CD4-positive, alpha-beta T cell treated with Interleukin-6 at 100 ng/mL for 8 hours (primary cell): ENCODE measurements at regions not wholly inside any gene's neighbourhood (a gene's known extent, or its start where the extent isn't known, plus 50 kb on each side); places are given as distances from the start of the nearest gene placed in this dataset.
A peak's percentile ranks its signal among the peaks of the same experiment; 100 is the strongest.
"Not testable (repeated sequence)": the region's sequence is repeated elsewhere in the genome, so short reads cannot be mapped to it uniquely, and the experiment has no call there.

Source experiments
- DNase-seq: peaks from one replicate; pipeline ENCODE4 v3.0.0-alpha.2; 2020; ENCODE audit warnings: mixed read lengths, low spot score

GRCh38 chr7:66458991-66459390 lies 169.7 kb upstream of the KCTD7 start:
- DNase-seq = not testable (repeated sequence)

- not testable (repeated sequence) for DNase-seq
Observed at GRCh38 chr7:66459783-66460413, 168.8 kb upstream of the KCTD7 start.

GRCh38 chr7:66460921-66461361 lies 167.7 kb upstream of the KCTD7 start:
- no peak for DNase-seq

GRCh38 chr7:66461397-66461796 lies 167.3 kb upstream of the KCTD7 start:
- DNase-seq = not testable (repeated sequence)

DNA sequence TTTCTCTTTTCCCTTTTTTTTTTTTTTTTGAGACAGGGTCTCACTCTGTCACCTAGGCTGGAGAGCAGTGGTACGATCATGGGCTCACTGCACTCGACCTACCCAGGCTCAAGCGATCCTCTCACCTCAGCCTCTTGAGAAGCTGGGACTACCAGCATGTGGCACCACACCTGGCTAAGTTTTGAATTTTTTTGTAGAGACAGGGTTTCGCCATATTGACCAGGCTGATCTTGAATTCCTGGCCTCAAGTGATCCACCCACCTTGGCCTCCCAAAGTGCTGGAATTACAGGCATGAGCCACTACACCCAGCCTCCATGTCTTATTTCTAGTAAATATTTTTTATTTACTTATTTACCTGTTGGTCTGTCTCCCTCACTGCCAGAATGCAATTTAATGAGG lies 165.8 kb upstream of the KCTD7 start:
- DNase-seq = not testable (repeated sequence)

- no peak for DNase-seq
Observed at GRCh38 chr7:66464059-66464458, 164.6 kb upstream of the KCTD7 start.

DNA sequence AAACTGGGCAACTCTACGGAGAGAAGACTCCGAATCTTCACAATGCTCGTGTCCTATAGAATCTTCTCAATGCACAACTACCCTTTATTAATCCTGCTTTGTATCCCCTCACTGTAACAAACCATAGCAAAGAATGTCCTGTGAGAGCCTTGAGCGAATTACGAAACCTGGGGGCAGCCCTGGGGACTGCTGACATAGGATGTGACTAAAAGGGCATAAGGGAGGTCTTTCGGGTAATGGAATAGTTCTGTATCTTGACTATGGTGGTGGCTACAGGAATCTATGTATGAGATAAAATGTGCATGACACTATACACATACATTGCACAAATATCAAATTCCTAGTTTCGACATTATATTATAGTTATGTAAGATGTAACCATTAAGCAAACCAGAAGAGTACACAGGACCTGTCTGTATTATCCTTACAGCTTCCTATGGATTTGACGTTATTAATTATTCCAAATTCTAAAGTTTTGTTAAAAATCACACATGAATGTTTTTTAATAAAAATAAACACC lies 162.5 kb upstream of the KCTD7 start:
- no peak for DNase-seq

GRCh38 chr7:66467887-66468286 lies 160.8 kb upstream of the KCTD7 start:
- no peak for DNase-seq

DNA sequence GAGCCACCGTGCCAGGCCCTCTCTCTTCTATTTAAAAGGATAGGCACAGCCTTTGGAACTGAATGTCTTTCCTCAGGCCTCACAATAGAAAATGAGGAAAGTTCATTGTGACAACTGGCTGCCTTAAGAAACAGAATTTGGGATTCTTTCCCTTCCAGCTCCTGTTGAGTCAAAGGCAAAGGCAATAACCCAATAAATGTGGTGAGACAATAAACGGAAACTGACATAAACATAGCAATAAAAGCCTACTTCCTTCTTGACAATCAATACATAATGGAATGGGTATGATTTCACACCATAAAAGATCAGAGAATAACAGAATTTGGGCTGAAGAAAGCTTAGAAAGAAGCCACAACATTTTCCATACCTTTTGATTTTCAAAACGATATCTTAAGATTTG lies 155.6 kb upstream of the KCTD7 start:
- not testable (repeated sequence) for DNase-seq

- DNase-seq = no peak
Observed at GRCh38 chr7:66474441-66474840, 154.2 kb upstream of the KCTD7 start.

DNA sequence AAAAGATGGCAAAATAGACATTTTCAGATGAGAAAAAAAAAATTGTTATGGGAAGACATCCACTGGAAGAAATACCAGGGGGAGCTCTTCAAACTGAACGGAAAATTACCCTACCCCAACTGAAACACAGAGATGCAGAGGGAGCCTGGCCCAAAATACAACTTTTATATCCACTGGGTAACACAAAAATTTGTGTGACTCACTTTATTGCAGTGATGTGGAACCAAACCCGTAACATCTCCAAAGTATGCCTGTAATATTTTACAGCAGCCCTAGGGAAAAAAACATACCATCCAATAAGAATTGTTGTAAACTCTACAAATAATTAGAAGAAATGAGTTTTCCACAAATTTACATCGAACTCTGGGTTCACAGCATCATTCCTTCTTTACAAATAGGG lies 152.6 kb upstream of the KCTD7 start:
- DNase-seq = not testable (repeated sequence)

DNA sequence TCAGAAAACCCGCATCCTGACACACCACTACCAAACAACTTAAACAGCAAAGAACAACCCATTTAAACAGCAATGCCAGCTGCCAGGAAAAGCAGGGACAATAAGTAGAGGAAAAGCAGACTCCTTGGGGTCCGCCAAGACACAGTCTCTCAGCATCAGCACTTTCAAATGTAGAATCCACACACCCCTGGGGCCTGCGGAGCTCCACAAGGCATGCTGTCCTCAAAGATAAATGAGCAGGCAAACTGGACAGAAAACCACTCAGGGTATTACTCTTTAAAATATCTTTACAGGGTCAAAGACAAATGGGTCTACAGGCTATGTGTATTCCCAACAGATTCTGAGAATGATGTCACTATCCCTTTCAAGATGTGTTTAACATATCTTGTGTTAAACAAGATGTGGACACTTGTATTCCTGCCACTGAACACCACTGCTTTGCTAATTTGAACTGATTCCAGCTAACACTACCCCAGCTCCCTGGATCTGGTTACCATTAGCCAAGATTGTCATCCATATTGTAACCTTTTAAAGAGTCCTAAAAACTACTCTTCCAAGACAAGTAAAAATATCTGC lies 150.8 kb upstream of the KCTD7 start:
- DNase-seq = not testable (repeated sequence)

GRCh38 chr7:66481229-66481628 lies 147.5 kb upstream of the KCTD7 start:
- DNase-seq = not testable (repeated sequence)

- DNase-seq = not testable (repeated sequence)
Observed at GRCh38 chr7:66489065-66489464, 139.6 kb upstream of the KCTD7 start.

DNA sequence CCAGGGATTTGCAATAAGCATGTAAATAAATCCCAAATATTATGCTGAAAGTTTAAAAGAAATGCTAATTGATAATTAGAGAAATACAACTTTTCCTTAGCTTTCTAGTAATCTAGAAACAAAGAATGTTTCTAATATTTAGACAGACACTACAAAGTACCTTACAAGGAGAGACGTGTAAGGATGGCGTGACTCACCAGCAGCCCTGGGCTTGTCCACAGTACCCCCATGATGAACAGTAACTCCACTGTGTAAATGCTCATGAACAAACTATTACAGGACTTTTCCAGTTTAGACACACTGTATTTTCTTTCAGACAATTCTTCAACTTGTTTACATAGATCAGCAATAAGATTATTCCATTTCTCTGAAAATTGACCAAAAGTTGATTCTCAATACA lies 138.9 kb upstream of the KCTD7 start:
- DNase-seq = not testable (repeated sequence)

DNA sequence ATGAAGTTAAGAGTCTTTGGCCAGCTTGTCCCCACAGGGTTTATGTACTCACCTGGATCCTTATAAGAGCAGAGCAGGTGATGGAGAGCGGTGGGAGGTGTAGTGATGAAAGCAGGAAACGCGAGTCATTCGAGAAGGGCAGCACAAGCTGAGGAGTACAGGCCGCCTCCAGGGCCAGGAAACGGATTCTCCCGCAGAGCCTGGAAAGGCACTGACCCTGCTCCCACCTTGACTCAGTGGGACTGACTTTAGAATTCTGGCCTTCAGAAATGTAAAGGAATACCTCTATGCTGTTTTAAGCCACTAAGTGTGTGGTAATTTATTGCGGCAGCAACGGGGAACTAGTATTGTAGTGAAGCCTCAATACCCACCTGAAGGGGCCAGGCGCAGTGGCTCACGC lies 137.7 kb upstream of the KCTD7 start:
- not testable (repeated sequence) for DNase-seq

- DNase-seq = not testable (repeated sequence)
Observed at GRCh38 chr7:66492405-66492804, 136.3 kb upstream of the KCTD7 start.

GRCh38 chr7:66493235-66494205 lies 135.2 kb upstream of the KCTD7 start:
- peak; percentile 96 for DNase-seq

DNA sequence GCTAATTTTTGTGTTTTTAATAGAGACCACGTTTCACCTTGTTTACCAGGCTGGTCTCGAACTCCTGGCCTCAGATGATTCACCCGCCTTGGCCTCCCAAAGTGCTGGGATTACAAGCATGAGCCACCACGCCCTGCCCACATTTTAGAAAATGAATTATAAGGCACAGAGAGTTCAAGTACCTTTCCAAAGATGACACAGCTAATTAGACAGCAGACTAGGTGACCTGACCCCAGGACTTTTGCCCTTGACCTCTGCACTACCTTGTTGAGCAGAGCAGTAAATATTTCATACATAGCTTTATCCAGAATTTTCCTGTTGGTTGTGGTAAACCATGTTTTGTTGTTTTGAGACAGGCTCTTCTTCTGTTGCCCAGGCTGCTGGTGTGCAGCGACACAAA lies 131.3 kb upstream of the KCTD7 start:
- no peak for DNase-seq

DNA sequence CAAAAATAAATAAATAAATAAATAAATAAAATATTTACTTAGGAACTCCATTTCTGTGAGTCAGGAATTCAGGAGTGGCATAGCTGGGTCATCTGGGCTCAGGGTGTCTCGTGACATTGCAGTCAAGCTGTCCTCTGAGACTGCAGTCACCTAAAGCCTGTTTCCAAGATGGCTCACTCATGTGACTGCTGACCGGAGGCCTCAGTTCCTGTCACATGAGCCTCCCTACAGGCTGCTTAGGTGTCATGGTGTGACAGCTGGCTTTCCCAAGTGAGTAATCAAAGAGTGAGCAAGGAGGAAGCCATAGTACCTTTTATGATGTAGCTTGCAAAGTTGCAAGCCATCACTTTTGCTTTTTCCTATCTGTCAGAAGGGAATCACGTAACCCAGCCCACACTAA lies 128.6 kb upstream of the KCTD7 start:
- no peak for DNase-seq

GRCh38 chr7:66502230-66503035 lies 126.2 kb upstream of the KCTD7 start:
- DNase-seq = no peak

DNA sequence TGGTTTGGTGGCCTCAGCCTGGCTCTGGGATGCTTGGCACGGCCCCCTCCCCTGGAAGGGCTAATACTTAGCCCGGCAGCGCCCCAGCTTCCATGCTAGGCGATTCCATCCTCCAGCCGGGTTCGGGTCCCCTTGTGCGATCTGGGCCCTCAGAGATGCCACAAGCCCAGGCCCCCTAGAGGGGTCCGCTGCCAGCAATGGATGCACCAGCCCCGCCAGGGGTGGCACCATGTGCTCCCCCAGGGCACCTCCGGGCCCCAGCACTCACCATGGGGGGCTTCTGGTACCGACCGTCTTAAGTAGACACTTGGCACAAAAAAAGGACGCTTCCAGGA lies 125.7 kb upstream of the KCTD7 start:
- DNase-seq = no peak
